ENCODE measurements at regions not wholly inside any gene's neighbourhood (a gene's known extent, or its start where the extent isn't known, plus 50 kb on each side); places are given as distances from the start of the nearest gene placed in this dataset.

DNA sequence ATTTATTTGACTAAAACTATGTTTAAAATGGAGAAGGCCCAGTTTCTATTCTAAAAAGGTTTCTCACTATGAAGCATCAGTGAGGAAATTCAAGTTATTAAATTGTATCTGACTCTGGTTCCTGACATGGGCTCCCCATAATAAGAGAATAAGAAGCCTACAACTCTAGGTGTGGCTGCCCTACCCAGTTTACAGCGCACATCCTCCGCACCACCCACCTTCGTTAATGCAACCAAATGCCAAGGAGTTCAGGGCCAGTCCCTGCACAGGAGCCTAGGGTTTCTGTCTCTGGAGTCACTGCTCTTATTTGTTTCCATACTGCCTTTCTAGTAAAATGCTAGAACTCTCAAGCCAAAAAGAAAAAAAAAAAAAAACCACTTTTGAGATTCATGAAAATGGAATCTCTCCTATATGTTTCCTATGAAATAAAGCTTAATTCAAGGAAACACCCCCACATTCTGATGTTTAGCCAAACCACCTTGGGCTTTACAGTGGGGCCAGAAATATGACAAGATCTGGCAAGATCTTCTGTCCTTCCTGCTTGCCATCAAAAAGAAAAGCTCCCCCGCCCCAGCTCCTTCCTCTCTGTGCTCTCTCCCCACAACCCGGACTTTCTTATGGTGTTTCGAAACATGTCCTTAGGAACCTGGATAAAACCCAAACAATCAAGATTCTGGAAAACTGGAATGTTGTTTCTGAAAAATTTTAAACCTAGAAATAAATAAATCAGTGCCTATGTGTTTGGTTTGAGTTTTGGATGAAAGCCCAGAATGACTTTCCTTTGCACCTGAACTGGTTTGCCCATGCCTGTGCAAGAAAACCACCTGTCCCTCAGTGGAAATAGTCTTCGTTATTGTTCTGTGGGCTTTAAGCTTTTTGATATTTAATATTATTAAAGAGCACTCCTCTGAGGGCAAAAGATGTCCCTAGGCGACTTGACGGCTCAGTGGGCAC is 136.7 kb downstream of the SP3 start:
- Histone ChIP-seq H4K91ac (replicated peaks; ENCODE audit: insufficient read length, low read length) (no peak overlapping the region), H3K23me2 (ENCODE audit: low read depth, low read length) (no peaks in the 10 kb centered on the region), H3K9me3 (ENCODE audit: insufficient read depth in 2 of 2, low read depth in 1 of 2, low read length in 1 of 2) (no peaks in the 10 kb centered on the region), H2BK20ac (ENCODE audit: low read length) (no peak overlapping the region), H2BK12ac (ENCODE audit: low read depth, low read length) (no peak overlapping the region), H2AFZ (ENCODE audit: low read length) (no peak overlapping the region), H3K36me3 (ENCODE audit: control insufficient read depth in 2 of 4, insufficient read depth in 4 of 4, low read length in 3 of 4) (no peaks in the 10 kb centered on the region), H3K79me2 (ENCODE audit: control insufficient read depth in 1 of 2, insufficient read depth in 2 of 2, low read length in 2 of 2) (no peaks in the 10 kb centered on the region), H3K27me3 (replicated peaks in 1 of 4; ENCODE audit: control insufficient read depth in 3 of 4, extremely low read depth in 1 of 4, insufficient read depth in 3 of 4, low read length in 3 of 4) (no peaks in the 10 kb centered on the region; a peak in 1 of 7 replicates), H3K56ac (replicated peaks; ENCODE audit: insufficient read length, low read depth, low read length) (no peak overlapping the region), H3K4me2 (ENCODE audit: insufficient read depth in 1 of 2, low read depth in 2 of 2, low read length in 2 of 2) (no peak overlapping the region), H3K23ac (ENCODE audit: insufficient read length) (no peak overlapping the region), H3K18ac (ENCODE audit: extremely low read depth, low read length) (no peak overlapping the region), H3K4ac (replicated peaks; ENCODE audit: insufficient read length, low read depth, low read length) (no peak overlapping the region), H4K5ac (ENCODE audit: insufficient read length, low read depth, low read length) (no peak overlapping the region), H2BK15ac (ENCODE audit: low read length) (no peak overlapping the region), H4K8ac (ENCODE audit: extremely low read depth, insufficient read depth, low read length) (no peak overlapping the region), H3K4me1 (replicated peaks in 1 of 4; ENCODE audit: control insufficient read depth in 3 of 4, insufficient read depth in 4 of 4, low read length in 3 of 4) (no peaks in the 10 kb centered on the region; a peak in 1 of 7 replicates), H3K27ac (ENCODE audit: low read depth, low read length) (no peak overlapping the region), H2BK5ac (ENCODE audit: low read depth, low read length) (no peak overlapping the region), H3K79me1 (ENCODE audit: low read depth, low read length) (no peaks in the 10 kb centered on the region), H3K4me3 (ENCODE audit: extremely low read depth in 1 of 4, insufficient read depth in 2 of 4, low read depth in 3 of 4, low read length in 4 of 4) (no peak overlapping the region), H3K9ac (replicated peaks in 1 of 4; ENCODE audit: extremely low read depth in 1 of 4, low read depth in 3 of 4, low read length in 3 of 4) (no peak overlapping the region), H2AK5ac (ENCODE audit: low read depth, low read length) (no peak overlapping the region), H2BK120ac (replicated peaks; ENCODE audit: low read depth, low read length) (no peak overlapping the region), H3K14ac (ENCODE audit: insufficient read length) (no peak overlapping the region), H4K20me1 (replicated peaks in 1 of 2; ENCODE audit: control insufficient read depth in 1 of 2, insufficient read depth in 2 of 2, low read length in 2 of 2) (no peaks in the 10 kb centered on the region)
- ChIA-PET CTCF (ENCODE audit: partially characterized antibody) (interaction anchor here (0.6 kb wide), 1 partner anchor 212 kb away, joined by 4 read pairs; no protein-coding TSS in a partner anchor), POLR2A (ENCODE audit: partially characterized antibody) (interaction anchor here (0.6 kb wide), 1 partner anchor 1158 kb away, joined by 4 read pairs; no protein-coding TSS in a partner anchor)
- DNase-seq (ENCODE audit: low read depth in 1 of 2, low spot score in 2 of 2) (no peak), FAIRE-seq (no peak)
- WGBS, 2 experiments (ENCODE audit: extremely low coverage in 1 of 2, insufficient coverage in 1 of 2, insufficient read length in 1 of 2, insufficient replicate concordance in 2 of 2, low coverage in 1 of 2, low lambda C conversion rate in 2 of 2, missing lambda C conversion rate in 1 of 2) = 84% methylated on average over 9 of the region's 9 CpGs; no CpG with 5 or more reads in 1 of the 2 experiments
- TF ChIP-seq SIN3A (conservative IDR thresholded peaks at IDR 0.05 in 1 of 2, IDR thresholded peaks at IDR 0.05 in 1 of 2; ENCODE audit: low read depth in 1 of 2, low read length in 2 of 2) (no peak), SRF (IDR thresholded peaks at IDR 0.05; ENCODE audit: low read depth, low read length) (no peak), NRF1 (IDR thresholded peaks at IDR 0.05; ENCODE audit: low read depth, low read length) (no peak), HDAC2 (IDR thresholded peaks at IDR 0.05; ENCODE audit: borderline replicate concordance in 1 of 2, low read depth in 2 of 2, low read length in 2 of 2) (no peak), TAF1 (IDR thresholded peaks at IDR 0.05; ENCODE audit: low read depth, low read length) (no peak)
